HTR-8/SVneo (cell line): ENCODE measurements at regions not wholly inside any gene's neighbourhood (a gene's known extent, or its start where the extent isn't known, plus 50 kb on each side); places are given as distances from the start of the nearest gene placed in this dataset.
"Not testable (repeated sequence)": the region's sequence is repeated elsewhere in the genome, so short reads cannot be mapped to it uniquely, and the experiment has no call there.

Experiments used
- DNase-seq: peaks from one replicate; pipeline ENCODE4 v3.0.0; 2011; ENCODE audit warnings: low spot score, mixed read lengths; ENCODE audit not compliant: insufficient read length
- FAIRE-seq: peaks from 2 replicates; lab custom pipeline; 2011; peaks lifted over from hg19 to GRCh38; lab: Jason Lieb, UNC

GRCh38 chr10:52578871-52579405 lies 193.6 kb downstream of the MBL2 start:
- DNase-seq (peak; percentile 23), FAIRE-seq (no peak)

- not testable (repeated sequence) for DNase-seq, FAIRE-seq
Observed at GRCh38 chr10:52581636-52582035, 190.9 kb downstream of the MBL2 start.

- no peak for FAIRE-seq
- DNase-seq, result no peak
Observed at GRCh38 chr10:52583336-52583735, 189.2 kb downstream of the MBL2 start.

- DNase-seq (no peak), FAIRE-seq (no peak)
Observed at GRCh38 chr10:52586710-52587109, 185.9 kb downstream of the MBL2 start.

GRCh38 chr10:52597189-52597863 lies 175.3 kb downstream of the MBL2 start:
- FAIRE-seq, result no peak
- DNase-seq, result no peak

- FAIRE-seq, result no peak
- no peak for DNase-seq
Observed at GRCh38 chr10:52598936-52599335, 173.6 kb downstream of the MBL2 start.

- DNase-seq (no peak), FAIRE-seq (no peak)
Observed at GRCh38 chr10:52599551-52600200, 172.9 kb downstream of the MBL2 start.

GRCh38 chr10:52604131-52604530 lies 168.5 kb downstream of the MBL2 start:
- not testable (repeated sequence) for FAIRE-seq

GRCh38 chr10:52609071-52609470 lies 163.5 kb downstream of the MBL2 start:
- DNase-seq (no peak), FAIRE-seq (no peak)

More at GRCh38 chr10:52604131-52604530, 168.5 kb downstream of the MBL2 start:
- DNase-seq, result not testable (repeated sequence)

- no peak for DNase-seq
- no peak for FAIRE-seq
Observed at GRCh38 chr10:52609626-52610240, 162.9 kb downstream of the MBL2 start.

GRCh38 chr10:52615331-52615730 lies 157.3 kb downstream of the MBL2 start:
- no peak for FAIRE-seq

GRCh38 chr10:52615756-52616394 lies 156.7 kb downstream of the MBL2 start:
- no peak for FAIRE-seq

More at GRCh38 chr10:52615331-52615730, 157.3 kb downstream of the MBL2 start:
- DNase-seq, result no peak

GRCh38 chr10:52616395-52616764 lies 156.2 kb downstream of the MBL2 start:
- no peak for FAIRE-seq

More at GRCh38 chr10:52615756-52616394, 156.7 kb downstream of the MBL2 start:
- no peak for DNase-seq

GRCh38 chr10:52617346-52617745 lies 155.2 kb downstream of the MBL2 start:
- no peak for FAIRE-seq
- DNase-seq, result no peak

More at GRCh38 chr10:52616395-52616764, 156.2 kb downstream of the MBL2 start:
- DNase-seq, result no peak

- DNase-seq (no peak), FAIRE-seq (no peak)
Observed at GRCh38 chr10:52619052-52619451, 153.5 kb downstream of the MBL2 start.

GRCh38 chr10:52621635-52622079 lies 150.9 kb downstream of the MBL2 start:
- FAIRE-seq (no peak), DNase-seq (no peak)

GRCh38 chr10:52623761-52624160 lies 148.8 kb downstream of the MBL2 start:
- no peak for DNase-seq
- no peak for FAIRE-seq

GRCh38 chr10:52627279-52627678 lies 145.3 kb downstream of the MBL2 start:
- DNase-seq, result no peak
- no peak for FAIRE-seq

- no peak for DNase-seq
- FAIRE-seq, result no peak
Observed at GRCh38 chr10:52631146-52631545, 141.4 kb downstream of the MBL2 start.

GRCh38 chr10:52631648-52632047 lies 140.9 kb downstream of the MBL2 start:
- DNase-seq, result no peak
- no peak for FAIRE-seq
